H1 (cell line): ENCODE measurements at regions not wholly inside any gene's neighbourhood (a gene's known extent, or its start where the extent isn't known, plus 50 kb on each side); places are given as distances from the start of the nearest gene placed in this dataset.

Source experiments
- EZH2 ChIP-seq: fragments of 200-600 bp; sonication (generic); IDR thresholded peaks from 2 replicates; pipeline ENCODE4 v1.7.1; 2012; ENCODE audit warnings: low read depth, mild to moderate bottlenecking, moderate library complexity, low read length, inconsistent platforms; ENCODE audit not compliant: severe bottlenecking
- MAFK ChIP-seq: IDR thresholded peaks from 2 replicates; pipeline ENCODE4 v1.6.1; 2012; ENCODE audit warnings: low read depth, mild to moderate bottlenecking, improper control_type of control experiment, low read length
- POLR2A ChIP-seq, 2 experiments: IDR thresholded peaks; 1 replicate in 1 of 2; 2 replicates in 1 of 2; pipeline ENCODE4 v1.6.1; 2011; ENCODE audit warnings: low read depth in 2 of 2, low read length in 2 of 2, mild to moderate bottlenecking in 2 of 2; ENCODE audit errors: control extremely low read depth in 1 of 2
- POLR2AphosphoS5 ChIP-seq: IDR thresholded peaks from 2 replicates; pipeline ENCODE4 v1.6.1; 2011; ENCODE audit warnings: low read depth, low read length
- SIX5 ChIP-seq: IDR thresholded peaks from 2 replicates; pipeline ENCODE4 v1.6.1; 2011; ENCODE audit warnings: mild to moderate bottlenecking, low read depth, low read length
- SUZ12 ChIP-seq: fragments of 200-600 bp; sonication (generic); IDR thresholded peaks from 2 replicates; pipeline ENCODE4 v1.6.1; 2012; ENCODE audit warnings: mild to moderate bottlenecking, inconsistent platforms, low read length, moderate library complexity, mixed read lengths
- TEAD4 ChIP-seq: IDR thresholded peaks from 2 replicates; pipeline ENCODE4 v1.6.1; 2012; ENCODE audit warnings: low read depth, low read length, inconsistent platforms, mixed read lengths
- TF ChIP-seq, protein P1 (sequence below), 3 experiments: IDR thresholded peaks; 1 replicate in 2 of 3; 2 replicates in 1 of 3; pipeline versions ENCODE4 v1.5.1 to v1.6.1; 2011; ENCODE audit warnings: low read length in 3 of 3, mild to moderate bottlenecking in 3 of 3, inconsistent platforms in 2 of 3, low read depth in 1 of 3, moderate library complexity in 1 of 3; ENCODE audit not compliant: insufficient read depth in 1 of 3; ENCODE audit errors: control extremely low read depth in 1 of 3
- TF ChIP-seq, protein P2 (sequence below): IDR thresholded peaks from 2 replicates; pipeline ENCODE4 v1.6.1; 2011; ENCODE audit warnings: low read depth, mild to moderate bottlenecking, low read length; ENCODE audit not compliant: insufficient read depth

DNA sequence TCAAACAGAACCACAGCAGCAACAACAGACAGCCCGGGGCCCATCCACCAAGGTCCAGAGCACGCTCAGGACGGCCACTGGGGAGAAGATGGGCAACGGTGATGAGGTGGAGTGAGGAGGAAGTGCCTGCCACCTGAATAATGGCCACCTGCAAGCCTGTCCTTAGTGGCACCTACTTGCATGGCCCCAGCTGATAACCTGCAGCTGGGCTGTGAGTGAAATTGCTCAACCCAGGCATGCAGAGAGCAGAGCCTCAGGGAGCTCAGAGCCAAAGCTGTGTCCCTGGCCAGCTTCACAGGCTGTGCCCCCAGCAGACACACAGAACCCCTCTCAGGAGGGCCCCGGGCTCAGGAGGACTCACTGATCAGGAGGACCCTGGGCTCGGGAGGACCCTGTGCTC lies 102.4 kb upstream of the ADRA2C start:
- TF ChIP-seq, protein P1, sequence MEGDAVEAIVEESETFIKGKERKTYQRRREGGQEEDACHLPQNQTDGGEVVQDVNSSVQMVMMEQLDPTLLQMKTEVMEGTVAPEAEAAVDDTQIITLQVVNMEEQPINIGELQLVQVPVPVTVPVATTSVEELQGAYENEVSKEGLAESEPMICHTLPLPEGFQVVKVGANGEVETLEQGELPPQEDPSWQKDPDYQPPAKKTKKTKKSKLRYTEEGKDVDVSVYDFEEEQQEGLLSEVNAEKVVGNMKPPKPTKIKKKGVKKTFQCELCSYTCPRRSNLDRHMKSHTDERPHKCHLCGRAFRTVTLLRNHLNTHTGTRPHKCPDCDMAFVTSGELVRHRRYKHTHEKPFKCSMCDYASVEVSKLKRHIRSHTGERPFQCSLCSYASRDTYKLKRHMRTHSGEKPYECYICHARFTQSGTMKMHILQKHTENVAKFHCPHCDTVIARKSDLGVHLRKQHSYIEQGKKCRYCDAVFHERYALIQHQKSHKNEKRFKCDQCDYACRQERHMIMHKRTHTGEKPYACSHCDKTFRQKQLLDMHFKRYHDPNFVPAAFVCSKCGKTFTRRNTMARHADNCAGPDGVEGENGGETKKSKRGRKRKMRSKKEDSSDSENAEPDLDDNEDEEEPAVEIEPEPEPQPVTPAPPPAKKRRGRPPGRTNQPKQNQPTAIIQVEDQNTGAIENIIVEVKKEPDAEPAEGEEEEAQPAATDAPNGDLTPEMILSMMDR (IDR thresholded peaks at IDR 0.05; ENCODE audit: control extremely low read depth in 1 of 3, insufficient read depth in 1 of 3, low read depth in 1 of 3, low read length in 3 of 3), result no peak
- TF ChIP-seq POLR2A (IDR thresholded peaks at IDR 0.05; ENCODE audit: control extremely low read depth in 1 of 2, low read depth in 2 of 2, low read length in 2 of 2) (no peak), SUZ12 (no peak), SIX5 (no peak), MAFK (no peak), POLR2AphosphoS5 (no peak), TEAD4 (no peak), EZH2 (no peak)
- TF ChIP-seq, protein P2, sequence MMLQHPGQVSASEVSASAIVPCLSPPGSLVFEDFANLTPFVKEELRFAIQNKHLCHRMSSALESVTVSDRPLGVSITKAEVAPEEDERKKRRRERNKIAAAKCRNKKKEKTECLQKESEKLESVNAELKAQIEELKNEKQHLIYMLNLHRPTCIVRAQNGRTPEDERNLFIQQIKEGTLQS, result no peak
